GM18861 (cell line): ENCODE measurements at regions not wholly inside any gene's neighbourhood (a gene's known extent, or its start where the extent isn't known, plus 50 kb on each side); places are given as distances from the start of the nearest gene placed in this dataset.

Source experiments
- ATAC-seq: cut with Tn5 transposase; IDR thresholded peaks from one replicate; pipeline ENCODE4 v1.9.1; 2021; ENCODE audit not compliant: unreplicated experiment

GRCh38 chr3:80113331-80113730, 345.5 kb upstream of the ROBO1 start:
- ATAC-seq, result no peak

GRCh38 chr3:80099559-80100066, 331.8 kb upstream of the ROBO1 start:
- no peak for ATAC-seq

- ATAC-seq, result no peak
Measured at GRCh38 chr3:80097674-80098073, 329.9 kb upstream of the ROBO1 start.

GRCh38 chr3:80096909-80097308, 329.1 kb upstream of the ROBO1 start:
- no peak for ATAC-seq

- ATAC-seq, result no peak
Measured at GRCh38 chr3:80094589-80094988, 326.8 kb upstream of the ROBO1 start.

- ATAC-seq, result no peak
Measured at GRCh38 chr3:80087767-80088166, 320.0 kb upstream of the ROBO1 start.

- no peak for ATAC-seq
Measured at GRCh38 chr3:80086426-80086825, 318.6 kb upstream of the ROBO1 start.

GRCh38 chr3:80079886-80080285, 312.1 kb upstream of the ROBO1 start:
- no peak for ATAC-seq

- no peak for ATAC-seq
Measured at GRCh38 chr3:80068459-80068858, 300.7 kb upstream of the ROBO1 start.

GRCh38 chr3:80063535-80063934, 295.7 kb upstream of the ROBO1 start:
- no peak for ATAC-seq

GRCh38 chr3:80060664-80061063, 292.9 kb upstream of the ROBO1 start:
- ATAC-seq, result no peak

- no peak for ATAC-seq
Measured at GRCh38 chr3:80055306-80055705, 287.5 kb upstream of the ROBO1 start.

- no peak for ATAC-seq
Measured at GRCh38 chr3:80052271-80052670, 284.5 kb upstream of the ROBO1 start.

GRCh38 chr3:80051602-80051962, 283.8 kb upstream of the ROBO1 start:
- ATAC-seq, result no peak

- ATAC-seq, result no peak
Measured at GRCh38 chr3:80050826-80051601, 283.2 kb upstream of the ROBO1 start.

- no peak for ATAC-seq
Measured at GRCh38 chr3:80043226-80043625, 275.4 kb upstream of the ROBO1 start.

GRCh38 chr3:80040067-80040466, 272.3 kb upstream of the ROBO1 start:
- ATAC-seq, result no peak

- no peak for ATAC-seq
Measured at GRCh38 chr3:80036176-80036575, 268.4 kb upstream of the ROBO1 start.

GRCh38 chr3:80035021-80035420, 267.2 kb upstream of the ROBO1 start:
- no peak for ATAC-seq

- ATAC-seq, result no peak
Measured at GRCh38 chr3:80023010-80023409, 255.2 kb upstream of the ROBO1 start.

- no peak for ATAC-seq
Measured at GRCh38 chr3:80018375-80018774, 250.6 kb upstream of the ROBO1 start.

- ATAC-seq, result no peak
Measured at GRCh38 chr3:80017369-80017768, 249.6 kb upstream of the ROBO1 start.

- ATAC-seq, result no peak
Measured at GRCh38 chr3:80014576-80014975, 246.8 kb upstream of the ROBO1 start.
